PC-9 (cell line): ENCODE measurements at regions not wholly inside any gene's neighbourhood (a gene's known extent, or its start where the extent isn't known, plus 50 kb on each side); places are given as distances from the start of the nearest gene placed in this dataset.

Experiments
- EZH2 ChIP-seq: fragments of 200-600 bp; sonication (generic); IDR thresholded peaks from 2 replicates; pipeline ENCODE4 v1.8.0; 2017; ENCODE audit warnings: antibody characterized with exemption, low read depth
- TF ChIP-seq, protein P1 (sequence below): fragments of 200-600 bp; sonication (generic); conservative IDR thresholded peaks from 2 replicates; pipeline ENCODE4 v1.6.1; 2017; ENCODE audit warnings: mixed run types, antibody characterized with exemption, mild to moderate bottlenecking, moderate library complexity

DNA sequence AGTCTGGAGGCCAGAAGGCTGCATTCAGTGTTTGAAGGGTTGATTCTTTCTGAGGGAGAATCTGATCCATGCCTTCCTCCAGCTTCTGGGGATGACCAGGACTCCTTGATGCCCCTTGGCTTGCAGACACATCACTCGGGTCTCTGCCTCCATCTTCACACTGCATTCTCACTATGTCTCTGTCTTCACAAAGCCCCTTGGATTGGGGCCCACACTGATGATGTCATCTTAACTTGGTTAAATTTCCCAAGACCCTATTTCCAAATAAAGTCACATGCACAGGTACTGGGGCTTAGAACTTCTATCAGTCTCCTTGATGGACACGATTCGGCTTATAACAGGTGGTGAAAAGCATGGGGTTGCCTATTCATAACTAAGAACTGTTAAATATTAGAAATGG lies 112.1 kb upstream of the MYOCD start:
- TF ChIP-seq, protein P1, sequence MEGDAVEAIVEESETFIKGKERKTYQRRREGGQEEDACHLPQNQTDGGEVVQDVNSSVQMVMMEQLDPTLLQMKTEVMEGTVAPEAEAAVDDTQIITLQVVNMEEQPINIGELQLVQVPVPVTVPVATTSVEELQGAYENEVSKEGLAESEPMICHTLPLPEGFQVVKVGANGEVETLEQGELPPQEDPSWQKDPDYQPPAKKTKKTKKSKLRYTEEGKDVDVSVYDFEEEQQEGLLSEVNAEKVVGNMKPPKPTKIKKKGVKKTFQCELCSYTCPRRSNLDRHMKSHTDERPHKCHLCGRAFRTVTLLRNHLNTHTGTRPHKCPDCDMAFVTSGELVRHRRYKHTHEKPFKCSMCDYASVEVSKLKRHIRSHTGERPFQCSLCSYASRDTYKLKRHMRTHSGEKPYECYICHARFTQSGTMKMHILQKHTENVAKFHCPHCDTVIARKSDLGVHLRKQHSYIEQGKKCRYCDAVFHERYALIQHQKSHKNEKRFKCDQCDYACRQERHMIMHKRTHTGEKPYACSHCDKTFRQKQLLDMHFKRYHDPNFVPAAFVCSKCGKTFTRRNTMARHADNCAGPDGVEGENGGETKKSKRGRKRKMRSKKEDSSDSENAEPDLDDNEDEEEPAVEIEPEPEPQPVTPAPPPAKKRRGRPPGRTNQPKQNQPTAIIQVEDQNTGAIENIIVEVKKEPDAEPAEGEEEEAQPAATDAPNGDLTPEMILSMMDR, result no peak
- TF ChIP-seq EZH2, result no peak
